ENCODE measurements at regions not wholly inside any gene's neighbourhood (a gene's known extent, or its start where the extent isn't known, plus 50 kb on each side); places are given as distances from the start of the nearest gene placed in this dataset.
A peak's percentile ranks its signal among the peaks of the same experiment; 100 is the strongest.

- peak; percentile 47 for DNase-seq (ENCODE audit: low read depth)
These were observed 647.7 kb upstream of the WWC1 start for GRCh38 chr5:167643631-167644280.

- DNase-seq (ENCODE audit: low read depth): peak; percentile 71
These were observed 646.8 kb upstream of the WWC1 start for GRCh38 chr5:167644619-167645018.

GRCh38 chr5:167649471-167649870, 642.0 kb upstream of the WWC1 start:
- no peak for DNase-seq (ENCODE audit: low read depth)

GRCh38 chr5:167652690-167653089, 638.8 kb upstream of the WWC1 start:
- DNase-seq (ENCODE audit: low read depth): peak; percentile 64

GRCh38 chr5:167653645-167654106, 637.8 kb upstream of the WWC1 start:
- peak; percentile 56 for DNase-seq (ENCODE audit: low read depth)

DNA sequence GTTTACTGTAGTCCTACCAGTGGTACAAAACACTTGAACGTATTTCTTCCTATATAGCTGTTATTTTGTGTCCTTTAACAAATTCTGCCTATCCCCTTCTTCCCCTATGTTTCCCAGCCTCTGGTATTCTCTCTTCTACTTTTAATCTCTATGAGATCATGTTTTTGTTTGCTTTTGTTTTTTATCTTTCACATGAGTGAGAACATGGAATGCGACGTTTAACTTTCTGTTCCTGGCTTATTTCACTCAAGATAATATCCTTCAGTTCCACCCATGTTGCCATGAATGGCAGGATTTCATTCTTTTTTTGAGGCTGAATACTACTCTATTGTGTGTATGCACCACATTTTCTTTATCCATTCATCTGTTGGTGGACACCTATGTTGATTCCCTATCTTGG, 634.4 kb upstream of the WWC1 start:
- no peak for DNase-seq (ENCODE audit: low read depth)

DNA sequence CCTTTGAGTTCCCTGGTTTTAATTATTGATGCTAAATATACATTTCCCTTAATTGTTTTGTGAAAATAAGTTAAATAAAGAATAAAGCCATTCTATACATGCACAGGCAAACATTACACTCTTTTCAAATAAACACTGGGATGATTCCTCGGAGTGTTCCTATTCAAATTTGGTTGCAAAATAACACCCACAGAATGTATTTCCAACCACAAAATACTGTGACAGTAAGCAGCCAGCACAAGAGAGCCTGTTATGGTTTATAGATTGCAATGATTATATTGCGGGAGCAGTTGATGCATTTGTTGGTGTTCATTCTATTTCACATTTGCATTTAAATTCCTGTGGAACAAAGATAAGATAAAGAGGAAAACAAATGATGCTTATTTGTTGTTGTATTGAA, 632.6 kb upstream of the WWC1 start:
- DNase-seq (ENCODE audit: low read depth): peak; percentile 38

DNA sequence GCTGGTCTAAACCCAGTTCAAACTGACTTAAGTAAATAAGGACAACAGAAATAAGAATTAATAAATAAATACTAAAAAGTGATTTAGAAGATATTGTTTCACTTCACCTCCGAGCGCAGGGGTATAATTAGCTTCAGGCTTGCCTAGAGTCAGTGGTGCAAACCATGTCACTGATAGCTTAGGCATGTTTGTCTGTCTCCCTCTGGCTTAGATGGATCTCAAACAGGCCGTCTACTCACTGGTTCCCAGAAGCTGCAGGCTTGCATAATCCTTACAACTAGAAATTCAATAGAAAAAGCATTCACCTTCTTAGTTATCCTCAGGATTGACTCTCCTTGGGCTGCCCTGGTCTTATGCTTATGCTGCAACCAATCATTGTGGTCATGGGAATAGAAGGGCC, 629.8 kb upstream of the WWC1 start:
- peak; percentile 61 for DNase-seq (ENCODE audit: low read depth)

- no peak for DNase-seq (ENCODE audit: low read depth)
These were observed 627.1 kb upstream of the WWC1 start for GRCh38 chr5:167664222-167664804.

DNA sequence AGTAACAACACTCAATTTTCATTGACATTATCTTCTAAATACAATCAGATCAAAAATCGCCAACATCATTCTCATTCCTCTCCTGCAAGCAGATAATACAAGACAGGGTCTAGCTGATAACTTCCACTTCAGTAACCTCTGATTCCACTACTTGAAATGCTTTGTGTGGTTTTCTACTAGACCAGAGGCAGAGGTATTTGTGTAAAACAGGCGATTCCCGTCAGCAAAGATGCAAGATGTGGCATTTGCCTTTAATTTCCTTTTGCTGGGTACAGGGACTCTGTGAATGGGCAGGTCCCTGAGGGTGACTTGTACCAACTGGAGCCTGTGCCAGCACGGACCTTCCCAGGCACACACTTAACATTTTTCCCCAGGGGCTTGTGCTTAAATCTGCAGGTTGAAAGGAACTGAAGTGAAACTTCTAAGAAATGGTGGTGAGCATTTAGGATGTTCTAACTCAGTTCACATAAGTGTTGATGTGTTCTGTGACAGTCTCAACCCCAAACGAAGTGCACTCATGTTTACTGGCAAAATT, 625.5 kb upstream of the WWC1 start:
- no peak for DNase-seq (ENCODE audit: low read depth)

- peak; percentile 40 for DNase-seq (ENCODE audit: low read depth)
These were observed 620.3 kb upstream of the WWC1 start for GRCh38 chr5:167671176-167671575.

- no peak for DNase-seq (ENCODE audit: low read depth)
These were observed 617.5 kb upstream of the WWC1 start for GRCh38 chr5:167673942-167674341.

- DNase-seq (ENCODE audit: low read depth): peak; percentile 42
These were observed 613.0 kb upstream of the WWC1 start for GRCh38 chr5:167678481-167678880.

DNA sequence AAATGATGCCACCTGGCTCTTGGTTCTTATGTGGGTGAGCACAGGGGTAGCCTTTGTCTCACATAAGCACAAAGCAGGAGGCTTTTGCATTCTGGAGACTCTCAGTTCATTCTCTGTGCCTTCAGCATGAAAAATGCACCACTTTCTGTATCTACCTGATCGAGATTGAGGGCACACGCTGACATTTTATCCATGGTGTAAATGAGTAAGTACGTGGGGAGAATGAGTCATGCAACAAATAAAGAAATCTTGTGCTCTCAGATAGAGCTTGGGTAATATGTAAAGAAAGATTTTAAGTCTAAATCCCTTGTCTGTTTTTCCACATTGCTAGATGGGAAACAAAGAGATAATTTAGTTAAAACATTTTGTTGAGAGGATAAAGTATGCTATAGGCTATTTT, 607.2 kb upstream of the WWC1 start:
- peak; percentile 67 for DNase-seq (ENCODE audit: low read depth)

DNA sequence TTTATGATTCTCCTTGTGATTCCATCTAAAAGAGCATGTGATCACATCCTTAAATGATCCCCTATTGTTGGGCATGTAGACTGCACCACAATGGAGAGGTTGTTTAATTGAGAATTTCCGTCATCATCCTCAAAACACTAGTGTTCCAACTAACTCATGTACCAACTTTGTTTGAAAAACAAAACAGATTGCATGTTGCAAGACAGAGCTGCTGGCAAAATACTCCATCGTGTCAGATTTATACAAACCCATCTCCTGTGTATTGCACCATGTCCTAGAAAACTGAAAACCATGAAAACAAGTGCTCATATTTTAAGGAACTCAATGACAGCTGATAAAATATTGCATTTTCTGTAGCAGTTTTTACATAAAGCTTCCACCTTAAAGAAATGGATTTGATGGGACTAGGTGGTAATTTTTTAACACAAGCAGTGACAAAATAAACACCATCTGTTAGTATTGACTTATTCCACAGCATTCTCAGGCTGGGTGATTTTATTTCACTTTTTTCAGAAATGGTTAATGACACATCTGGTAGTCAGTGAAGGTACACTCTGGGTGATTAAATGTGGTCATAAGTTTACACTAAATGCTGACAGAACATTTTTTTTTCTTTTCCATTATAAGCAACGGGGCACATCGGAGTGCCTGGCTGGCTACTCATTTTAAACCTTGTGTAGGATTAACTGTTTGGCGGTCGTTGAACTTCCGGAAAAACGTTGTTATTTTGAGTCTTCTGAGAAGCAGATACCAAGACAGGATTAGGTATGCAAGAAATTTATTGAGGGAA, 602.9 kb upstream of the WWC1 start:
- DNase-seq (ENCODE audit: low read depth): peak; percentile 84

DNA sequence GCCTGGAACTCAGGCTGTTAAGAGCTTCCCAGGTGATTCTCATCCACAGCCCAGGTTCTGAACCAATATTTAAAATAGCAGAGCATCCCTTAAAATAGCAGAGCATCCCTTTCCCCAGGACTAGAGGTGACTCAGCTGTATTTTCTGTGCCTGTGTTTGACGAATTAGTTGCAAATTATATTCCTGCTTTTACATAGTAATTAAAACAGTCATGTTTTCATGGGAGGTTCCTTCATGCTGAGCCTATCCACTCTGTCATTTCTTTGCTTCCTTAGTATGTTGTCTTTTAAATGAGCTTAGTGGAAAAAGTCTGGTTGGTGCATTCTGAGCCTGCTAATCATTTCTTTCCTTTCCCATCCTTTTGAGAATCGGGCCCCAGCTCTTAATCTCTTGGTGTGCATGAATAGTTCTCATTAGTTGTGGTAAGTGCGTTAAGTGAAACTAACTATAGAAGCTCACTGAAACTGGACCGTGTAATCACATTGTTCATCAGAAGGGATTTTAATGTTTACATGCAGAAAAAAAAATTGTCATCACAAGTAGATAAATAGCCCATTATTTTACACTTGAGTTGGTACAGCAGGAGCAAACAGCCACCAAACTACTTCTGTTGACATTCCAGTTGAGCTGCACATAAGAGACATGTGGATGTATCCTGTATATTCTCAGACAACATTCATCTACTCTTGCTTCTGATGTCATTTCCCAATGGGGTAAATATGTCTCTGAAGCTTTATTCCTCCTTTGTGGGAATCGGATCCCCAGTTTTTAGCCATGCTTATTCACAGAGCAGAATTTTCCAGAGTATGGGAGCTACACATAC, 596.9 kb upstream of the WWC1 start:
- DNase-seq (ENCODE audit: low read depth): no peak

GRCh38 chr5:167696558-167697314, 594.7 kb upstream of the WWC1 start:
- DNase-seq (ENCODE audit: low read depth): no peak

DNA sequence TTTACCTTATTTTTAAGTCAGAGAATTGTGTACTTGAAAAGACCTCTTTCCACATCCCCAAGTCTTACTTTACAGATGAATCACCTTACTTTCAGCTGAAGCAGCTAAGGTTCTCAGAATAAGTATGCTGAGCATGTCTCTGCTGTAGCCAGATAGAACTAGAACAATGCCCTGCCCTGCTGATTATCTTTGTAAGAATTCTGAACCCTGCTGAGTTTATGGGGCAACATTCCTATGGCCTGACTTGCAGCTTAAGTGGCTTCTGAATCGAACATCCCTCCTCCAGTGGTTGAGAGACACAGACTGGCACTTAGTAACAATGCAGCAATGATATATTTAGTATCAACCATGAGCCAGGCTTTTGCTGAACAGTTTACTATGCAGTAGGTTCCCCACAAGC, 592.0 kb upstream of the WWC1 start:
- peak; percentile 100 for DNase-seq (ENCODE audit: low read depth)

DNA sequence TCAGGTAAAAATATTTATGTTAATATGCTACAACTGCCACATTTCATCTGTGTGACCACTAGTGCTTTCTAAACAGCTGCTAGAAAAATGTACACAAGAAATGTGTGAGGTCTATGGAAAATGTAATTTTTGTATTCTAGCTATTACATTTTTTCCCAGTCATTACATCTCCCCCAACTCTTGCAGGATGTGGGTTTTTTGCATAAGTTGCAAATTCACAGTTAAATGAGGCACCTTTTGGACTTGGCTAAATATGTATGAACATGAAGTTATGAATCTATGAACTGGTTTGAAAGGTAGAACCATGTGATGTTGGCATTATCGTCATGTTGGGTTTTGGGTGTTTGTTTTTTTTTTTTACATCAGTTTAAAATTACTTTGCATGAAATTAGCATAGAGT, 590.4 kb upstream of the WWC1 start:
- DNase-seq (ENCODE audit: low read depth): no peak

- DNase-seq (ENCODE audit: low read depth): no peak
These were observed 589.4 kb upstream of the WWC1 start for GRCh38 chr5:167702014-167702413.

DNA sequence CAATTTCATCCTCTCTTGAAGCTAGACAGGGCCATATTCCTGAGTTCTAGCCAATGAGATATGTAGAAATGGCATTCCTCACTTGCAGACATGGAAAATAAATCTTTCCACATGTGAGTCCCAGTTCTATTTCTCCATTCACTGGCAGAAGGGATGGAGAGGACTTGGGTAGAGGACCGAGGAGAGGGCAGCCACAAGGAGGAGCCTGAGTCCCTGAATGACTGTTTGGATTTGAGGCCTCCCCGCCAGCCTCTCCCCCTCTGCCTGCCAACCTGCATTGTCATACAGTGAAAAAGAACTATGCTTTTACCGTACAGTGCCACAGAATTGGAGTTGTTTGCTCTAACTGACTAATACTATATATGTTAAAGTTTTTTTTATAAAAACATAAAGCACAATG, 583.0 kb upstream of the WWC1 start:
- DNase-seq (ENCODE audit: low read depth): no peak
